ENCODE measurements at regions not wholly inside any gene's neighbourhood (a gene's known extent, or its start where the extent isn't known, plus 50 kb on each side); places are given as distances from the start of the nearest gene placed in this dataset.

GRCh38 chr2:501667-502066 lies 175.5 kb downstream of the TMEM18 start:
- no peak for TF ChIP-seq POLR2A (IDR thresholded peaks at IDR 0.05)
- TF ChIP-seq CTCF (IDR thresholded peaks at IDR 0.05): no peak

All from thyroid gland (tissue), 4 donors.